OCI-LY1 (cell line): ENCODE measurements at regions not wholly inside any gene's neighbourhood (a gene's known extent, or its start where the extent isn't known, plus 50 kb on each side); places are given as distances from the start of the nearest gene placed in this dataset.

Experiments used
- CTCF ChIP-seq: fragments of 200-600 bp; sonication (generic), shearing (Covaris generic); IDR thresholded peaks from 2 replicates; pipeline ENCODE4 v1.5.1; 2017; ENCODE audit warnings: mild to moderate bottlenecking, antibody characterized with exemption, low read length, moderate library complexity, mixed read lengths
- EZH2 ChIP-seq: fragments of 200-600 bp; sonication (generic), shearing (Covaris generic); IDR thresholded peaks from 2 replicates; pipeline ENCODE4 v1.8.0; 2017; ENCODE audit warnings: borderline replicate concordance, mixed run types, mild to moderate bottlenecking, antibody characterized with exemption, low read length, moderate library complexity, mixed read lengths

DNA sequence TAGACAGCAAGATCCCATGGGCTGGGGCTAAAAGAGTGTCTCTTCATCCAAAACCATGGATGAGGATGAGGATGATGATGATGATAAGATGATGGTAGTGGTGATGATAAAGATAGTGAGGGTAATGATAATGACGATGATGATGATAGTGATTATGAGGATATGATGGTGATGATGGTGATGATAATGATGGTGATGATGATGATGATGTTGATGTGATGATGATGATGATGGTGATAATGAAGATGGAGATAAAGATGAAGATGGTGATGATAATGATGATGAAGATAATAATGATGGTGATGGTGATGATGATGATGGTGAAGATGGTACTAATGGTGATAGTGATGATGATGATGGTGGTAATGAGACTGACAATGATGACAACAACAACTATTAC lies 299.5 kb downstream of the NPIPA8 start:
- TF ChIP-seq CTCF (no peak), EZH2 (no peak)
